Stimulated activated CD8-positive, alpha-beta memory T cell treated with anti-CD3 and anti-CD28 coated beads, Interleukin-12 subunit alpha, Interleukin-12 subunit beta, amount 100 ng/mL, for 24 hours (primary cell): ENCODE measurements at regions not wholly inside any gene's neighbourhood (a gene's known extent, or its start where the extent isn't known, plus 50 kb on each side); places are given as distances from the start of the nearest gene placed in this dataset.
"Not testable (repeated sequence)": the region's sequence is repeated elsewhere in the genome, so short reads cannot be mapped to it uniquely, and the experiment has no call there.

Experiments used
- DNase-seq: peaks from one replicate; pipeline ENCODE4 v3.0.0-alpha.2; 2020; ENCODE audit errors: extremely low read depth

- DNase-seq: not testable (repeated sequence)
Observed at GRCh38 chr5:34189246-34189645, 146.2 kb upstream of the C1QTNF3 start.

GRCh38 chr5:34189752-34190411, 146.9 kb upstream of the C1QTNF3 start:
- DNase-seq: not testable (repeated sequence)

- DNase-seq: not testable (repeated sequence)
Observed at GRCh38 chr5:34190466-34190865, 147.5 kb upstream of the C1QTNF3 start.

- DNase-seq: not testable (repeated sequence)
Observed at GRCh38 chr5:34191279-34191744, 148.3 kb upstream of the C1QTNF3 start.

GRCh38 chr5:34192064-34192922, 149.3 kb upstream of the C1QTNF3 start:
- not testable (repeated sequence) for DNase-seq

GRCh38 chr5:34192923-34193262, 149.9 kb upstream of the C1QTNF3 start:
- DNase-seq: not testable (repeated sequence)

- not testable (repeated sequence) for DNase-seq
Observed at GRCh38 chr5:34193297-34193696, 150.3 kb upstream of the C1QTNF3 start.

GRCh38 chr5:34193804-34194203, 150.8 kb upstream of the C1QTNF3 start:
- DNase-seq: not testable (repeated sequence)

- DNase-seq: not testable (repeated sequence)
Observed at GRCh38 chr5:34196091-34196490, 153.1 kb upstream of the C1QTNF3 start.

- not testable (repeated sequence) for DNase-seq
Observed at GRCh38 chr5:34205347-34205746, 162.3 kb upstream of the C1QTNF3 start.

GRCh38 chr5:34217386-34217785, 174.4 kb upstream of the C1QTNF3 start:
- DNase-seq: not testable (repeated sequence)

- DNase-seq: not testable (repeated sequence)
Observed at GRCh38 chr5:34221329-34222073, 178.5 kb upstream of the C1QTNF3 start.

- DNase-seq: not testable (repeated sequence)
Observed at GRCh38 chr5:34223158-34223557, 180.1 kb upstream of the C1QTNF3 start.

- not testable (repeated sequence) for DNase-seq
Observed at GRCh38 chr5:34230402-34230801, 187.4 kb upstream of the C1QTNF3 start.

GRCh38 chr5:34243802-34244201, 200.8 kb upstream of the C1QTNF3 start:
- DNase-seq: not testable (repeated sequence)

- peak; percentile 58 for DNase-seq
Observed at GRCh38 chr5:34244281-34245031, 201.4 kb upstream of the C1QTNF3 start.

GRCh38 chr5:34245032-34245394, 202.0 kb upstream of the C1QTNF3 start:
- DNase-seq: not testable (repeated sequence)

GRCh38 chr5:34245813-34246212, 202.8 kb upstream of the C1QTNF3 start:
- DNase-seq: not testable (repeated sequence)

- not testable (repeated sequence) for DNase-seq
Observed at GRCh38 chr5:34258598-34258997, 215.6 kb upstream of the C1QTNF3 start.

- not testable (repeated sequence) for DNase-seq
Observed at GRCh38 chr5:34261020-34261419, 218.0 kb upstream of the C1QTNF3 start.

- not testable (repeated sequence) for DNase-seq
Observed at GRCh38 chr5:34266151-34266550, 223.1 kb upstream of the C1QTNF3 start.
